HG03575 (cell line): ENCODE measurements at regions not wholly inside any gene's neighbourhood (a gene's known extent, or its start where the extent isn't known, plus 50 kb on each side); places are given as distances from the start of the nearest gene placed in this dataset.
"Not testable (repeated sequence)": the region's sequence is repeated elsewhere in the genome, so short reads cannot be mapped to it uniquely, and the experiment has no call there.

ENCODE experiments used
- ATAC-seq: cut with Tn5 transposase; IDR thresholded peaks from one replicate; pipeline ENCODE4 v1.9.1; 2021; ENCODE audit not compliant: unreplicated experiment, insufficient number of reproducible peaks, low FRiP score; ENCODE audit errors: extremely low read depth

DNA sequence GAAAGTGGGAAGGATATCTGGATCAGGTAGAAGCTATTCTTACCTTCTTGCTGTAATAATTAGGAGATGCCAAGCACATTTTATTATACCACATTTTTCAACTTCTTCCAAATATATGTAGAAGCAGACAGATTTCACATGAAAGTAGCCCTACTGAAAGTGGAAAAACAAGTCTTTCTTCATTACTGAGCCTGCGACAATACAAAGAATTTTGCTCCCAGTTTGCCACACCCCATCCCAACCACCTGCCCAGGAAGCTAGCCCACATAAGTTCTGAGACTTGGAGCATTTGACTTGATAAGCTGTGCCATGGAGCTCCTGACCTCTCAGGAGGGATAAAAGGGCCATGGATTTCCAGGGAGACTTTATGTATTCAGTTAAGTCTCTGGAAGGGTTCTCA lies 249.1 kb upstream of the ADCY2 start:
- ATAC-seq, result no peak

DNA sequence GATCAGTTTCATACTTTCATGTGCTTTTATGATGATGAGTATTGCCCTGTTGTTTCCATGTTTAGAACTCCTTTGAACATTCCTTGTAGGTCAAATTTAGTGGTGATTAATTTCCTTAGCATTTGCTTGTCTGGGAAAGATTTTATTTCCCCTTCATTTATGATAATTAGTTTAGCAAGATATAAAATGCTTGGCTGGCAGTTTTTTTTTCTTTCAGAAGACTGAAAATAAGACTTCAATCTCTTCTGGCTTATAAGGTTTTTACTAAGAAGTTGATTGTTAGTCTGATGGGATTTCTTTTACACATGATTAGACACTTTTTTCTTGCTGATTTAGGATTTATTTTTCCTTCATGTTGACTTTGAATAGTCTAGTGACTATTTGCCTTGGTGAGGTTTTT lies 238.9 kb upstream of the ADCY2 start:
- no peak for ATAC-seq

DNA sequence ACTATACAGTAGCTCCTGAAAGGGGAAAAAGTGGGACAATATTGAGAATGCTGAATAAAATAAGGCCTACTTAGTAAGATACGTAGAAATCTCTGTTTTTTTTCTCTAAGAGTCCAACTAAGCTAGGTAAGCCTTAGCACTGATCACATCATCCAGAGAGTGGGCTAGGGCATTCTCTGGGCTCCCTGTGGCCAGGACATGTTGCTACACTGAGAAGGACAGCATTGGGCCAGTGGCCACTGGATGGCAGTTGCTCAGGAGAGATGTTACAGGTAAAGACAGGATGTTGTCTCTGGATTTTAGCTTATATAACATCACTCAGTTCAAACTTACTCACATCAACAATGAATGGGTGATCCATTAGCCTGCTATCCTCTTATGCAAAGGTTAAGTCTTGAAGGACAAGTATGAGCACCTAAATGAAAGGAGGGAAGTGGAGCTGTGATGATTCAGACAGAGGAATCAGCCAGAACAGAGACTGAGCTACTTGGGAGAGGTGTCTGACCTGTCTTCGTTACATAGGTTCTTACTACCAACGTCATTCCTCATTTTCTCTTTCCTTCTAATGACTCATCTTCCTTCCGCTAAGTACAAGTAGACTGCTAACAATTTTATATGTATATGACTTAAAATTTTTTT lies 226.6 kb upstream of the ADCY2 start:
- ATAC-seq, result no peak

DNA sequence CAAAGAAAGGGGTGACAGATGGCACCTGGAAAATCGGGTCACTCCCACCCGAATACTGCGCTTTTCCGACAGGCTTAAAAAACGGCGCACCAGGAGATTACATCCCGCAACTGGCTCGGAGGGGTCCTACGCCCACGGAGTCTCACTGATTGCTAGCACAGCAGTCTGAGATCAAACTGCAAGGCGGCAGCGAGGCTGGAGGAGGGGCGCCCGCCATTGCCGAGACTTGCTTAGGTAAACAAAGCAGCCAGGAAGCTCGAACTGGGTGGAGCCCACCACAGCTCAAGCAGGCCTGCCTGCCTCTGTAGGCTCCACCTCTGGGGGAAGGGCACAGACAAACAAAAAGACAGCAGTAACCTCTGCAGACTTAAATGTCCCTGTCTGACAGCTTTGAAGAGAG lies 225.2 kb upstream of the ADCY2 start:
- not testable (repeated sequence) for ATAC-seq

DNA sequence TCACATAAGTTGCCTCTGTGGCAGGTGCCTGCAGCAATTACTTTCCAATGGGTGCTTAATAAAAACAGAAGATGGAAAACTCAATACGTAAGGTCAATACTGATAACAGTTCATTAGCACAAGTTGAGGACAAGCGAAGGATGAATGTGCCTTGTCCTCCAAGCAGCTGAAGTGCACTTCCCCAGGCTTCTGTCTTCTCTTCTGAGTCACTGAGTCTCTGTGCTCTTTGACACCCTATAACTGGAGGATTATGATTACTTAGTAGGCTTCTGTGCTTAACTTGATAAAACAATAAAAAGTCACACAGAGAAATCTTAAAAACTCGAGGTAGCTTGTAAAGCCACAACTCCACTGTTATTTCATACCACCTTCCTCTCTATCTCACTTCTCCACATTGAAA lies 216.6 kb upstream of the ADCY2 start:
- ATAC-seq, result no peak

DNA sequence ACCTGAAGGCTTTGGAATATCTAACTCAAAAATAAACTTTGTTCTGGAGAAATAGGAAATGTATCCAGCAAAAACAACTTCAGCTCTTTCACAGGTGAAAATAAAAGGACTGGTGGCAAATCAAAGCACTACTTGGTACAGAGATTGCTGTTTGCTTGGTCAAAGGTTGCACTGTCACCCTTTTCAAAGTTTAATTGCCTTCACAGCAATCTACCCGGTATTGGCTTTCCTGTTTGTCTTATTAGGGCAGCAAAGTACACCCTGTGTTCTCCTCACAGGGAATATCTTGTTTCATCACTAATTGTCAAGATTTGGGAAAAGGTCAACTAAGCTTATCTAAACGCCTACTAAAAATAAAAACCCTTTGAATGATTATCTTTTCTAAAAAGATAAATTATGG lies 214.1 kb upstream of the ADCY2 start:
- no peak for ATAC-seq

DNA sequence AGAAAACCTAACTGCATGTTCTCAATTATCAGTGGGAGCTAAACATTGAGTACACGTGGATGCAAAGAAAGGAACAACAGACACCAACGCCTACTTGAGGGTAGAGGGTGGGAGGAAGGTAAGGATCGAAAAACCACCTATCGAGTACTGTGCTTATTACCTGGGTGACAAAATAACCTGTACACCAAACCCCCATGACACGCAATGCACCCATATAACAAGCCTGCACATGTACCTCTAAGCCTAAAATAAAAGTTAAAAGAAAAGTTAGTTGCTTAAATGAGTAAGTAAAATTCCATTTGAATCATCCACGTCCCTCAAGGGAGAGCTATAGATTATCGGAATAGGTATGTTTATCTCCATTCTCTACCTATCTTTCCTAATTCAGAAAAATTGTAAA lies 210.2 kb upstream of the ADCY2 start:
- no peak for ATAC-seq

DNA sequence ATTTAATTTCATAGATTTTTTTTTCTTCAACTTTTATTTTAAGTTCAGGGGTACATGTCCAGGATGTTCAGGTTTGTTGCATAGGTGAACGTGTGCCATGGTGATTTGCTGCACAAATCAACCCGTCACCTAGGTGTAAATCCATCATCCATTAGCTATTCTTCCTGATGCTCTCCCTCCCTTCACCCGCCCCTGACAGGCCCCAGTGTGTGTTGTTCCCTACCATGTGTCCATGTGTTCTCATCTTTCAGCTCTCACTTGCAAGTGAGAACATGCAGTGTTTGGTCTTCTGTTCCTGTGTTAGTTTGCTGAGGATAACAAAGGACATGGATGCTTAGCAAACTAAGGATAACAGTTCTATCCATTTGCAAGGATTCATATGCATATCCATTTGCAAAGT lies 209.1 kb upstream of the ADCY2 start:
- no peak for ATAC-seq

DNA sequence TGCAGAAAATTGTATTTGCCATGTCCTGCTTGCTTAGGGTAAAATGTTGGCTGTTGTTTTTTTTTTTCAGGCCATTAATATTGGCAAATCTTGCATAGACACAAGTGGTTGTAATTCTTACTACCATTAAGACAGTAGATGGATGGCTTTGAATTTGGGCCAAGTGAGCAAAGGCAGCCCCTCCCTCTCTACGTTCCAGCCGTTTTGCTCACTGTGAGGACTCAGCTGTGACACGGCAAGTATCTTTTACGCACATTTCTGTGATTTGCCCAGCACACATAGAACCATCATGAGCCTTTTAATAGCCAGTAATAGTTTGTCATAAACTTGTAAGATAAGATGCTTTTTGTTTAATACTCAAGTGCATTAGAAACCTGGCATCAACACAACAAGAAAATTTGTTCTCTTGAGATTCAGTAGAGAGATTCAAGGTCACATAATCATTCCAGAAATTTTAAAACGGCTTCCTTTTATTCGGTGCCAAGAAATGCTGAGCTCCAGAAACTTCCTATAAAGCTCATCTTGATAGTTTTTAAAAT lies 205.2 kb upstream of the ADCY2 start:
- no peak for ATAC-seq

DNA sequence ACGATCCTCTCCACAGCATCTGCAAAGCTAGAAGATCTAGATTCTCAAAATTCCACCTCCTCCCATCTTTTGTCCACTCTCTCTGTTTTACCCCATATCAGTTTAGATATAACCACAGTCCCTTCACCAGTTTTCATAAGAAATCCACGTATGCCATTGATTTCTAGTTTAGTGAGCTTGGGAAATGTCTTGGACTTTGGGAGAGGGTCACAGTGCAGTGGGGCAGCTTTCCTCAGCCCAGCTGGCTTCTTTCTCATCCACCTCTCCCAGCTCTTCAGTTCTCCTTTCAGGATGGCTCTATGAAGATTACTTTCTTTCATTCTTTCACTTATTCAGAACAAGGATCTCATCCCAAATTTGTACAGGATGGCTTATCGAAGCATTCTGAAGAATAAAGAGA lies 203.9 kb upstream of the ADCY2 start:
- no peak for ATAC-seq

DNA sequence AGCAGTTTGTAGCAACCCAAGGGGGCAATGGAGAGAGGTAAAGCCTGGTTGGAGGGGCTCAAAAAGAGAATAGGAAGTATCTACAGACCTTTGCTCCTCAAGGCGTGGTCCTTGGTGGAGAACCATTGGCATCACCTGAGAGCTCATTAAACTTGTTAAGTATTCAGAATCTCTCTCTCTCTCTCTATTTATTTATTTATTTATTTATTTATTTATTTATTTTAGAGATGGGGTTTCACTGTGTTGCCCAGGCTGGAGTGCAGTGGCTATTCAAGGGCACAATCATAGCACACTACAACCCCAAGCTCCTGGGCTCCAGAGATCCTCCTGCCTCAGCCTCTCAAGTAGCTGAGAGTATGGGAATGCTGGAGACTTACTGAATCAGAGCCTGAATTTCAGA lies 193.1 kb upstream of the ADCY2 start:
- ATAC-seq, result no peak

DNA sequence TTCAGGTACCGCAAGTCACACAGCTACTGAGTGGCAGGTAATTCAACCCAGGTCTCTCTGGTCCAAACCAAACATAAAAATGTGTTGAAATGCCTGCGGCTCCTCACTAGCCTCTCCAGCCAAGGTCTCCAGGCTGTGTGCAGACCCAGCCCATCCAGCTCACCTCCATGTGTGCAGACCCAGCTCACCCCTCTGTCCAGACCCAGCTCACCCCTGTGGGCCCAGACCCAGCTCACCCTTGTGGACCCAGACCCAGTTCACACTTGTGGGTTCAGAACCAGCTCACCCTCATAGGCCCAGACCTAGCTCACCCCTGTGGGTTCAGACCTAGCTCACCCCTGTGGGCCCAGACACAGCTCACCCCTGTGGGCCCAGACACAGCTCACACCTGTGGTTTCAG lies 188.0 kb upstream of the ADCY2 start:
- no peak for ATAC-seq

DNA sequence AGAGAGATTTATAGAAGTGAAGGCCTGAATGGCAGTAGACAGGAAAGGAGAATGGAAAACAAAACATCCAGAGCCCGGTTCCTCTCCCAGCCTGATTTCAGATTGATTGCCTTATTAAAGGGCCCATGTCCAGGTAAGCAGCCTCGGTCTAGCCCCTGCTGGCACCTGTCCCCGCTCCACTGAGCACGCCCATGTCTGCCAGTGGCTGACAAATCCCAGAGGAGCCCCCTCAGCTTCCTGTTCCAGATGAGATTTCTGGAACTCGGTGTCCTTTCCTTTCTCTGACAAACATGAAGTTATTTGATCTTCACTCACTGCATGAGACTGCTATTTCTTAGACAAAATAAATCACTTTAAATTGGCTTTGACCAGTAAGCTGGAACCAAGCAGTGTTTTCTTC lies 187.0 kb upstream of the ADCY2 start:
- ATAC-seq, result no peak

DNA sequence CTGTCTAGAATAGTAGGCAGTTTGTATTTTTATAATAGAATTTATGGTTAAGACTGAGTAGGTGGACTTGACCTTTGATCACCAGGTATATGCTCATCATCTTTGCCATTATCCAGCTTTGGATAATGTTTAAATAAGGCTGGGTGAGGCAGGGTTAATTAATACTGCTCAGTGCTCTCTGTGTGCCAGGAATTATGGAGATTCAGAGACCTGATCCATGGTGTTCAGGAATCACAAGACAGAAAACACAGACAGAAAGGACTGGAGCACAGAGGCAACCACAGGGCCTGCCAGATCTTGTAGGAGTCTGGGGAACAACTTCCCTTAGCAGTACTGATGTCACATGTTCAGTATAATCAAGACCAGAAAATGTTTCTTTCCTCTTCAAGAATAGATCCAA lies 186.3 kb upstream of the ADCY2 start:
- no peak for ATAC-seq

DNA sequence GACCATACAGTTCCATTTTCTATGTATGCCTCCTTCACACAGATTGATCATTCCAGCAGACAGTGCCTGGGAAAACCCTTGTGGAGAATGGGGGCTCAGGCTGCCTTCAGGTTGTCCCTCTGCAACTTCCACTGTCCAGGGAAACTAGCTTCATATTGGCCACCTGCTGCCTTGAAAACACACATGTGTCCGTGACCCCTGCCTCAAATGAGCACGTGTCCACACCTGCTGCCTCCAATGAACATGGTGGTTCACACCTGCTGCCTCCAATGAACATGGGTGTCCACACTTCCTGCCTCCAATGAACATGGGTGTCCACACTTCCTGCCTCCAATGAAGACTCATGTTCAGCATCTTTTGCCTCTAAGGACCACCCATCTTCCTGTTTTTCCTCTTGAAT lies 185.4 kb upstream of the ADCY2 start:
- no peak for ATAC-seq

DNA sequence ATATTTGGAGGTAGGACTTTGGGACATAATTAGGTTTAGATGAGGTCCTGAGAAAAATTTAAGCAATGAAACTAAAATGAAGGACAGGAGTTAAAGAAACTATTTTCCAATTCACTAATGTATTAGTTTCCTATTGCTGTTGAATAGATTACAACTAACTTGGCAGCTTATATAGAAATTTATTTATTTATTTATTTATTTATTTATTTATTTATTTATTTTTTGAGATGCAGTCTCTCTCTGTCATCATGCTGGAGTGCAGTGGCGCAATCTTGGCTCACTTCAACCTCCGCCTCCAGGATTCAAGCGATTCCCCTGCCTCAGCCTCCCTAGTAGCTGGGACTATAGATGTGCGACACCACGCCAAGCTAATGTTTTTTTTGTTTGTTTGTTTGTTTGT lies 182.4 kb upstream of the ADCY2 start:
- ATAC-seq, result no peak

DNA sequence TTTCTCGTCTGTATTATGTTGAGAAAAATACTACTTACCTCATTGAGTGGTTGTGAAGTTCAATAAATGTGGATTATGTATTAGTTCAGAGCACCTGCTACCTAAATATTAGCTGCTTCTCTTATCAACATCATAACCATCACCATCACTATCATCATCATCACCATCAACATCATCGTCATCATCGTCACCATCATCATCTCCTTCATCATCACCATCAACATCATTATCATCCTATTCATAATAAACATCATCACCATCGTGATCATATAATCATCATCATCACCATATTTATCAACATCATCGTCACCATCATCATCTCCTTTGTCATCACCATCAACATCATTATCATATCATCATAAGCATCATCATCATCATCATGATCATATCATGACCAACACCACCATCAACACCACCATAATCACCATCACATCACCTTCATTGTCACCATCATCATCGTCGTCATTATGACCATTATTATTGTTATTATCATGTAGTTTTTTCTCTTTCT lies 181.0 kb upstream of the ADCY2 start:
- ATAC-seq, result no peak

DNA sequence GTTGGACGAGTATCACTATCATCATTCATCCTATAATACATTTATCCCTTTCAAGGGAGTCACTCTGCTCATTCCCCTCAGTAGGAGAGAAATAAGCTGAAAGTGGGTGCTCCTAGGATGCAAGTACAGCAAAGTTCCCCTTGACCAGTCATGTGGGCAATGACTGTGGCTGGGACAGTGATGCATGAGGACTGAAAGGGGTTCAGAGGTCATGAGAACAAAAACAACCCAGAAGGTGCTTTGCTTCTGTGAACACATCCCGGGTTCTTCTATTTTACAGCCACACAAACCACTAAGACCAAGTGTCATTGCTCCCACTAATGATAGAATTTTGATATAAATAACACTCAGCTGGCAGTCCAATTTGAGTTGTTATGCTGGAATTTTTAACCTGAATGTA lies 177.8 kb upstream of the ADCY2 start:
- ATAC-seq, result no peak

DNA sequence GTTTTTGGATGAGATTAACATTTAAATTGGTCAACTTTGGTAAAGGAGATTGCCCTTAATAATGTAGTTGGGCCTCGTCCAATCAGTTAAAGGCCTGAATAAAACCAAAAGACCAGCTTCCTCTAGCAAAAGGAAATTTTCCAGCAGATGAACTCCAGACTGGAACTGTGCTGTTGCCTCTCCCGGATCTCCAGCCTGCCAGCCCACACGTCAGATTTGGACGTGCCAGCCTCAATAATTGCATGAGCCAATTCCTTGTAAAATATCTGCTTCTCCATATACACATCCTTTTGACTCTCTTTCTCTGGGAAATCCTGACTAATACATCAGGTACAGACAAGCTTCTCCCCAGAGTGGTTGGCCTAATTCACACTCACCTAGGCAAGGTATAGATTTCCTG lies 175.8 kb upstream of the ADCY2 start:
- ATAC-seq, result no peak

DNA sequence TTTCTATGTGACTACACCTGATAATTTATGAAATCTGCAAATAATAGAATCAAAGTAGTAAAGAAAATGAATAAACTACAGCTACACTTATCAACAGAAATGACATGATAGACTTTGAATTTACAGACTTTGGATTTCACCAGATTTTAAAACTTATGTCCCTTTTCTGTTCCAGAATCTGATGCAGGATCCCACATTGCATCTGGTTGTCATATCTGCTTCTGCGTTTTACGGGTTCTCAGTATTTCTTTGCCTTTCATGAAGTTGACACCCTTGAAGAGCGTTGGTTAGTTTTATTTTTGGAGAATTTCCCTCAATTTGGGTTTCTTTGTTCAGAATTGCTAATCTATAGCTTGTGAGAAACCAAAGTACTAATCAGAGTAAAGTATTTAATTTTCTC lies 174.9 kb upstream of the ADCY2 start:
- no peak for ATAC-seq

DNA sequence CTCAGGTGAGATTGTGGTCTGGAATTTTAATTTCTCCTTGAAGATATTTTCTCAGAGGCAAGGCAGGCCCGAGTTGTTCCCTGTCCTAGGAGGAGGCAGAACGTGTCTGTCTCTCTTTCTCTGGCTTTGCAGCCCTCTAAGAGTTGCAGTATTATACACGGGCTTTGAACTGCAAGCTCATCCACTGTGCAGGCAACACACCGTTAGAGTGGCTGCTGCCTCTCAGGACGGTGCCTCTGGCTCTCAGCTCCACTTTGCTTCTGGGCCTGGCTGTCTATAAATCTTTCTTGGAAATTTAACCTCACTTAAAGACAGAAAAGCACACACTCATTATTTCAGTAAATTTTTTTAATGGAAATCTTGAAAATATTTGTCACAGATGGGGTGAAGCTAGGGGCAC lies 170.1 kb upstream of the ADCY2 start:
- ATAC-seq, result no peak
